GM19324 (cell line): ENCODE measurements at regions not wholly inside any gene's neighbourhood (a gene's known extent, or its start where the extent isn't known, plus 50 kb on each side); places are given as distances from the start of the nearest gene placed in this dataset.

Experiments
- ATAC-seq: cut with Tn5 transposase; IDR thresholded peaks from one replicate; pipeline ENCODE4 v1.9.1; 2021; ENCODE audit warnings: mild to moderate bottlenecking, moderate library complexity; ENCODE audit not compliant: unreplicated experiment, low FRiP score

- peak; percentile 27 for ATAC-seq
These were observed 173.9 kb upstream of the SLC25A13 start for GRCh38 chr7:96495751-96496216.

DNA sequence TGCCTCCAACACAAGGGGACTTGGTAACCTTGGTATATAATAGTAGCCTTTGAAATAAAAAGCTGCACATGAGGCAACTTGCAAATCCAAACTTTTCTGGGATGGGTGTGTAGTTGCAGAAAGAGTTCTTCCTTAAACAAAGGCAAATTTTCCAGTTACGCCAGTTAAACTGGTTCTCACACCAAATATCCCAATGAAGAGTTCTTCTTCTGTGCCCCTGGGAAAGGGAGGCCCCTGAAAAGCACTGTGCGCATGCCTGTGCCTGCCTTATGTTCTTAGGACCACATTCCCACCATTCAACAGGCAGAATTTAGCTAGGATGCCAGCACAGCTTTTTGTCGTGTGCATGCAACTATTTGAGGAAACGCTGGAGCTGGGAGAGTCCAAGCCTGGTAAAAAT, 164.8 kb upstream of the SLC25A13 start:
- no peak for ATAC-seq

- ATAC-seq, result no peak
These were observed 162.9 kb upstream of the SLC25A13 start for GRCh38 chr7:96484845-96485244.

- no peak for ATAC-seq
These were observed 162.2 kb upstream of the SLC25A13 start for GRCh38 chr7:96484091-96484490.

DNA sequence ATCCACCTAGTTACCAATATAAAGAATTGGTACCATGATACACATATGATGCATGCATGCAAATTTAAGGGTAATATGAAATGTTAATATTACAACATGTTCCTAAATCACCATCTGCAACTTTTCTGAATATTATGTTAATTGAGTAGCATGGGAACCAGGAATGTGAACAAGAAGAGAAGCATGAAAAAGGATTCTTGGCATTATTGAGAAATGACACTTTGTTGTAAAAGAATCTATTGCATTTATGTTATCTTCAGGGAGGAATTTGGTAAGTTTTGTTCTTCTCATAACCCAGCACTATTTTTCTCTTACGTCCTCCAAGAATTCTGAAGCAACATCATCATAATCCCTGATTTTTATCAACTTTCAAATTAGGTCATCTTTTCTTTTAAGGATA, 159.9 kb upstream of the SLC25A13 start:
- ATAC-seq, result no peak

DNA sequence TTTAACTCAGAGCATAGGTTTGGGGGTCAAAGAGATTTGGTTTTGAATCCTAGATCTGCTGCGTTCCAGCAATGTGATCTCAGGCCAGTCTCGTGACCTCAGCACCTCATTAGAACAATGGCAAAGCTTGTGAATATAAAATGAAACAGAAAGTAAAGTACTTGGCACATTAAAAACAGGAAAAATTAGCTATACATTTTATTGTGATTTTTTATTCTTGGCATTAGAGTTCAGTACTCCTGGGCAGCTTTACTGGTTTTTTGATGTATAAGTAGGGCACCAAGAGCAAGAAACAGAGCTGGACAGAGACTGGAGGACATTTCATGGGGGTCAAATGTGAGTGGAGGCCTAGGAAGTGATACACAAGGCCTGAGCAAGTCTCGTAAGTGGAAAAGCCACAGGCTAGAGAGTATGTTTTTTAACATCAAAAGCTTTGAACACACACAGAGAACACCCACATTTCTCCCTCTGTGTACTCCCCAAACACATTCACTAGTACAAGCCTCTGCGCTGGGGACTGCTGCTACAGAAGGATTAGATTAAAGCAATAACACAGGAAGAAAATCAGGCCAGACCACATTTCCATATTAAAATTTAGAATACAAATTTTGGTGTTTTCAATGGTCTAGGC, 157.2 kb upstream of the SLC25A13 start:
- no peak for ATAC-seq

DNA sequence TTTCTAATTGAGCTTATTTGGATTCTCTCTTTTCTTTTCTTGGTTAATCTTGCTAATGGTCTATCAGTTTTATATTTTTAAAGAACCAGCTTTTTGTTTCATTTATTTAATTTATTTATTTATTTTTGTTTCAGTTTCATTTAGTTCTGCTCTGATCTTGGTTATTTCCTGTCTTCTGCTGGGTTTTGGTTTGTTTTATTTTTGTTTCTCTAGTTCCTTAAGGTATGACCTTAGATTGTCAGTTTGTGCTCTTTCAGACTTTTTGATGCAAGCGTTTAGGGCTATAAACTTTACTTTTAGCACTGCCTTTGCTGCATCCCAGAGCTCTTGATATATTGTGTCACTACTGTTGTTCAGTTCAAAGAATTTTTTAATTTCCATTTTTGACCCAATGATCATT, 149.7 kb upstream of the SLC25A13 start:
- no peak for ATAC-seq

GRCh38 chr7:96452146-96452545, 130.2 kb upstream of the SLC25A13 start:
- ATAC-seq, result no peak

DNA sequence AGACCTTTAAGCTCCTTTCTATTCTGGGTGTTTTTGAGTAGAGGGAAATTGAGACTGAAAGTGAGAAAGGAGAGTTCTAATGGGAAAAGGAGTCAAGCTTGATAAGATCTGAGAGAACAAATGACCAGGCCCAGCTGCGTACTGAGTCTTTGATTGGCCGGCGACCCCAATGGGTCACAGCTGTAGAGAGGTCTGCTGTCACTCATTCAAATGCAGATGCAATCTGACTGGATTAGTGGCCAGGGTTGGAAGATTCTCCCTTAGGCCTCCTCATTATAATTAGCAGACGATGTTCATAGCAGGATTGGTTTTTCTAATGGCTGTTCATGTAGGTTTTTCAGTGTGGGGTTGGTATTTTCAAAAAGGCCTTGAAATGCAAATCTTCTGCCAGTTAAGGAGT, 127.2 kb upstream of the SLC25A13 start:
- no peak for ATAC-seq

DNA sequence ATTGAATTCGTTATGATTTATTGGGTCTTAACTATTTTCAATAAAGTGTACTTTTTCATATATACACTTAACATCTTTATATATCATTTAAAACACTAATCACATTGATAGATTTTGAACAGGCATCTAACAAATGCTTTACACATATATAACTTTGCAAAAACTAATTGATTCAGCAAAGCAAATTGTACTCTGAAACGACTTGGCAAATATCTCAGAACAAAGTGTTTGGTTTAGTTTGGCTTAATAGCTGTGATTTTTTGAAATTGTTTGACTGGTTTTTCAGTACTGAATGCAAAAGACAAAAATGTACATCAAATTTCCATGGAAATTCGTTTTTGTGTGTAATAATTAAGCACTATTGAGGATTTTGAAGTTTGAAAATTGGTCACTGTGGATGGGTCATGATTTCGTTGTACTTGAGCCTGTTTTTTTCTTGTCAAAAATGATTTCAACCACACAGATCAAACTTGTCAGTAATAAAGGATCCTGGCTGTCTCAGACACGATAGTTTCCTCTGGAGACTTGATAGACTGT, 125.3 kb upstream of the SLC25A13 start:
- ATAC-seq, result no peak

DNA sequence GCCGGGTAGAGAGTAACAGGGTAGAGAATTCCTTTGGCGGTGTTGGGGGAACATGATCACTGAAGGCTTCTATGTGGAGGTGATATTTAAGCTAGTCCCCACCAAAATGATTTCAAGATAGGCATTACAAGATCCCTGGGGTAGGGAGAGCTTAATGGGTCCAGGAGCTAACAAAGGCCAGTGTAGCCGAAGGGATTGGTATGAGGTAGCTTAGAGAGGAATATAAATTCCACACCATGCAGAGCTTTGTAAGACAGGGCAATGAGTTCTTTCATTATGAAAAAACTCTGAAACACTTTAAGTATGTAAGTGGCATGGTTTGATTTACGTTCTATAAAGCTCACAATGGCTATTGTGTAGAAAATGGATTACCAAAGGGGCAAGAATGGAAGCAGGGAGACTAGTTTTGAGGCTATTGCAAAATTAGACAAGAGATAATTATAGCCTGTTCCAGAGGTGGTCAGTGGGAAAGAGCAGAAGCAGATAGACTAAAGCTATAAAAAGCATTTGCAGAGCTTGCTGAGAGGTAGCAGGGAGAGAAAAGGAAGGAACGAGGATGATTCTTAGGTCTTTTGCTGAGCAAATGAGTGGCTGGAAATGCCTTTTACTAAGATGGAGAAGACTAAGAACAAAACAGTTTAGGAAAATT, 119.7 kb upstream of the SLC25A13 start:
- ATAC-seq, result no peak

DNA sequence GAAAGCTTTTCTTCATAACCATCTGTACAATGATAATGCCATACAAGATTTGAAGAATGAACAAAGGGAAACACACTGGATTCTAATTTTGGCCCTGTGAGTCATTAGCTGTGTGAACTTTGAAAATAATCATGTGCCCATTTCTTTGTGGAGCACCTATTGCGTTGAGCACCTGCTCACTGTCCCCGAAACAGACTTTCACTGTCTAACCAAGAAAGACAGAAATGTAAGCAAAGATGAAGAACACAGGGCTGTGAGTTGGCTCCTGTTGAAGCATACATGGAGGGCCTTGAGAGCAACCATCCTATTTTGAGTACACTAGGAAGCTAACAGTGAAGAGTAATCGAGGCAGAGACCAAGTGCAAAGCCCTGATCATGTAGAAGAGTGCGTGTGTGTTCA, 118.4 kb upstream of the SLC25A13 start:
- no peak for ATAC-seq

DNA sequence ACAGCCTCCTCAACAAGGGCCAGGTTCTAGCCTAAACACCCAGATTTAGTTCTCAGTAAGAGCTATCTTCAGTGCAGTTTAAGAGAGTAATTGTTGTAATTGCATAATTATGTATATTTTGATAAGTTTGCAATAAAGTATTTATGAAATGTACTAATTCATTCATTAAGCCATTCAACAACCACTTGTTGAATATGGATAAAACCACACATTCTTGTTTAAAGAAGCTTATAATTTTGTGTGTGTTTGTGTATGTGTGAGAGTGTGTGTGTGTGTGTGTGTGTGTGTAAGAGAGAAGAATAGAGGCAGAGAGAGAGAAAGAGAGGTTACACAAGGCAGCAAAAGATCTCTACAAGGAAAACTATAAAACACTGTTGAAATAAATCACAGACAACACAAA, 115.0 kb upstream of the SLC25A13 start:
- ATAC-seq, result no peak

- no peak for ATAC-seq
These were observed 108.5 kb upstream of the SLC25A13 start for GRCh38 chr7:96430356-96430755.

- no peak for ATAC-seq
These were observed 105.2 kb upstream of the SLC25A13 start for GRCh38 chr7:96427143-96427542.

- no peak for ATAC-seq
These were observed 104.8 kb upstream of the SLC25A13 start for GRCh38 chr7:96426685-96427084.

- ATAC-seq, result no peak
These were observed 104.1 kb upstream of the SLC25A13 start for GRCh38 chr7:96426027-96426426.

- no peak for ATAC-seq
These were observed 102.5 kb upstream of the SLC25A13 start for GRCh38 chr7:96424411-96424810.

- no peak for ATAC-seq
These were observed 100.5 kb upstream of the SLC25A13 start for GRCh38 chr7:96422388-96422787.

- no peak for ATAC-seq
These were observed 96.7 kb upstream of the SLC25A13 start for GRCh38 chr7:96418581-96418980.

DNA sequence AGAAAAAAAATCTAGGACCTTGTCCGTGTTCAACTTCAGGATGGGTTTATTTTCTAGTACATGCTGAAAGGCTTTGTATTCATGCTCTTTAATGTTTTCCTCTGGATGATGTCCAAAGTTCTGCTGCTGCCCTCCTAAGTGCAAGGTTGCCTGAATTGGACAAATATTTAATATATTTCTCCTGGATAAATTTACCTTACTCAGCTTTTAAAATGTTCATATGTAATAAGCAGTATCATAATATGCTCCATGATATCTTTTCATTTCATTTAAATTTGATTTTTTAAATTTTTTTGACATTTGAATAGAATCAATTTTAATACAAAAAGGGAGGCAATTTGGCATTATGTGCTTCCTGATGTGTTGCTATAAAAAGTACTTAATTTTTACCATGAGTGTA, 95.9 kb upstream of the SLC25A13 start:
- ATAC-seq, result no peak

DNA sequence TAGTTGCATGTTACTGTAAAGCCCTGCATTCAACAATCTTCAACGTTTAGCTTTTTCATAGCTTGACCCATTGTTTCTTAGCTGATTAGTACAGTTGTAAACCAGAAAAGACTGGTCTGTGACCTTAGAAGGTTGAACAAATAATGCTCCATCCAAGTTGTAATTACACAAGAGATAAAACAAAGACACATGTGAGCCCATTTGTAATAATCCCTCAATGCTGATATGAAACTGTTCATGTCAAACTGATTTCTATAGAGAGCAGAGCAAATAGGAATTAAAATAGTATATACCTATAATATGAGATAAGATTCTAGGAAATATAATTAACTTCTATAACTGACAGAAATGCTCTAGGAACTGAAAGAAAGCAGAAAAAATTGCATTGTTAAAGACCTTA, 94.7 kb upstream of the SLC25A13 start:
- no peak for ATAC-seq
